Retina (tissue), 1 donor: ENCODE measurements at regions not wholly inside any gene's neighbourhood (a gene's known extent, or its start where the extent isn't known, plus 50 kb on each side); places are given as distances from the start of the nearest gene placed in this dataset.
"Not testable (repeated sequence)": the region's sequence is repeated elsewhere in the genome, so short reads cannot be mapped to it uniquely, and the experiment has no call there.

ENCODE experiments used
- DNase-seq: peaks from one replicate; pipeline ENCODE4 v3.0.0-alpha.2; 2016

DNA sequence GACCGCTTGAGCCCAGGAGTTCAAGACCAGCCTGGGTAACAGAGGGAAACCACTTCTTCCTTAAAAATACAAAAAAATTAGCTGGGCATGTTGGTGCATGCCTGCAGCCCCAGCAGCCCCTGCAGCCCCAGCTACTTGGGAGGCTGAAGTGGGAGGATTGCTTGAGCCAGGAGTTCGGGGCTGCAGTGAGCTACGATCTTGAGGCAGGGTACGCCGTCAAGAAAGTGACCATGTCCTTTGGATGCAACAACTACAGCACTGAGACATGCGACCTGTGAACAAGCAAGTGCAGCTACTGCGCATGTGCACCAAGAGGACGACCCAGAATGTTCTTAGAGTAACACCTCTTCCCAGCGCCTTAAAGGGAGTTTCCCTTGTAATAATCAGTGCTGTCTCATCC, 66.6 kb upstream of the ZNF479 start:
- no peak for DNase-seq

- DNase-seq = no peak
Measured at GRCh38 chr7:57199252-57199651, 67.0 kb upstream of the ZNF479 start.

- DNase-seq = no peak
Measured at GRCh38 chr7:57201021-57201894, 69.0 kb upstream of the ZNF479 start.

- no peak for DNase-seq
Measured at GRCh38 chr7:57201895-57202210, 69.6 kb upstream of the ZNF479 start.

GRCh38 chr7:57202274-57202673, 70.0 kb upstream of the ZNF479 start:
- DNase-seq = no peak

- DNase-seq = no peak
Measured at GRCh38 chr7:57203161-57203791, 71.0 kb upstream of the ZNF479 start.

- DNase-seq = not testable (repeated sequence)
Measured at GRCh38 chr7:57203858-57204257, 71.6 kb upstream of the ZNF479 start.

- no peak for DNase-seq
Measured at GRCh38 chr7:57204411-57204811, 72.2 kb upstream of the ZNF479 start.

GRCh38 chr7:57205000-57205399, 72.8 kb upstream of the ZNF479 start:
- DNase-seq = no peak

DNA sequence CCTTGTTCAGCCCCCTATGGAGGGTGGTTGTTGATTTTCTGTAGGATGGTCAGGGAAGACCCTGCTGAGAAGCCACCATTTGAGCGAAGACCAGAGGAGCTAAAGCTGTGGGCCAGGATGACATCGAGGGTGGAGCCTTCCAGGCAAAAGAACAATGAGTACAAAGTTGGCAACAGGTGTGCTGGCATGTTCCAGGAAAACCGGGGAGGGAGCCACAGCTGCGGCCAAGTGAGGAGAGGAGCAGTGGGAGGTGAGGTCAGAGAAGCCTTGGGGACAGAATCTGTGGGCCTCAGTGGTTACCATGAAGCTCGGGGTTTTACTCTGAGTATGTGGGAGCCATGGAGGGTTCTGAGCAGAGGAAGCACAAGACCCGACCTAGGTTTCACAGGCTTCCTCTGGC, 75.6 kb upstream of the ZNF479 start:
- DNase-seq = no peak

DNA sequence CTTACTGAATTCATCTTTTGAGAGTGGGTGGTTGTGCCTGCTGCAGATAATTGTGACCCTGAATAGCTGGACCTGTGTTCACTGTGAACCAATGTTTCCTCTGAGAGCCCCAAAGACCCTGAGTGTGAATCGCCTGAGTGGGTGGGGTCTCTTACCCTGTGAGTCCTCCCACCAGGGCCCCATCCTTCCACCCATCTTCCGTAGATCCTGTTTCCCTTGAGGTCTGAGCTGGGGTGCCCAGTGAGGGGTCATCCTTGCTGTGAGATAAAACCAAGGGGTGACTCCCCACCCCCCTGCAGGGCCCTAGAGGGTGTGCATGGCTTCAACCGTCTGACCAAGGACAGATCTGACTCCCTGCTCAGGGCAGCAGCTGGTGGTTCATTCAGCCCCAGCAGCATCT, 78.0 kb upstream of the ZNF479 start:
- DNase-seq = no peak

DNA sequence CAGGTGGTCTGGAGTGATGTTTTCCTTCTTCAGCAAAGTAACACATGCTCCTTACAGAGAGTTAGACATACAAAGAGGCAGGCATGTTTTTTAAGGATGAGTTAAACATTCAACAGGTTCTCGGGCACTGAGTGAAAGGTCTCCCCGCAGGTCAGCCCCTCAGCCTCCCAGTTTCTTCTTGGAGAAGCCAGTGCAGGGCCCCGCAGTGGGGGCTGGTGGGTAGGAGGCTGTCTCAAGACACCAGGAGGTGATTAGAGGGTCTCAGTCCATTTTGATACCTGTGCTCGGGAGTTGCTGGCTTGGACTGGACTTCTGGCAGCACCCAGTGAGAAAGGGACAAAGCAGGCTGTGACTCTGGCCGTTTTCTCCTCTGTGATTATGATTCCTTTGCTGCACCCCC, 78.6 kb upstream of the ZNF479 start:
- no peak for DNase-seq

DNA sequence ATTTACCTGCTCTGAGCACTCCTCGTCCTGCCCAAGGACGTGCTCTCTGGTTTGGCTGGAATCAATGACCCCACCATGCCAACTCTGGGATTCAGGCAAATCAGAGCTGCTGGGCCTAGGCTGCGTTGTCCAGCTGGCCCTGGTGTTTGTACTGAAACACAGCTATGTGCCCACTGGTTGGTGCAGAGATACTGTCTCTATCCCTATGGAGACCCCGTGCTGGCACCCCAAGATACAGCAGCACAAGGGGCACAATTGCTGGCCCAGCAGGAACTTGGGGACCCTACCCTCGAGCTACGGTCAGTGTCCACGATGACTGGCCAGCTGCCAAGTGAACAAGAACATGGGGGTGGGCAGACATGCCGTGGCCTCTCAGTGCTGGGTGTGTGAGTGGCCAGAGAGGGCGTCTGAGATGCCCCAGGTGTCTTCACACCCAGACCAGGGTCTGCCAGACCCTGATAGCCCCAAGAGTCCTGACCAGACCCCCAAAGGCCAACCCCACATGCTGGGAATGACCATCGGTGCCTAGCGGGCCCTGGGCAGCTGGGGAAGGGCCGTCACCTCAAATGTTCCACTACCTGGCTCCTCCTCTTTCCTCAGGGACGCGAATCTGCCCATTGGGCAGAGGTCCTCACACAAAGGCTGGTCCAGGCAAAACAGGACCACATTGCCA, 79.3 kb upstream of the ZNF479 start:
- no peak for DNase-seq

GRCh38 chr7:57215423-57215822, 83.2 kb upstream of the ZNF479 start:
- DNase-seq = no peak

DNA sequence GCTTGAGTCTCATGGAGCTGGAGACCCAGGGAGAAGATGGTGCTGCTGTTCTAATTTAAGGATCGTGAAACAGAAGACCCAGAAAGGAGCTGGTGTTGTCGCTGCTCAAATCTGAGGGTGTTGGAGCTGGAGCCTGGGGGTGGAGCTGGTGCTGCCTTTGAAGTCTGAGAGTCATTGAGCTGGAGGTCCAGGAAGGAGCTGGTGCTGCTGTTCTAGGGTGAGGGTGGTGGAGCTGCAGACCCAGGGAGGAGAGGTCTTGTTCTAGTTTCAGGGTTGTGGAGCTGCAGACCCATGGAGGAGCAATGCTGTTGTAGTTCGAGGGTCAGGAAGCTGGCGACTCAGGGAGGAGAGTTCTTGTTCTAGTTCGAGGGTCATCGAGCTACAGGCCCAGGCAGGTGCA, 84.1 kb upstream of the ZNF479 start:
- DNase-seq = peak; percentile 1

- no peak for DNase-seq
Measured at GRCh38 chr7:57218196-57218716, 86.0 kb upstream of the ZNF479 start.

- no peak for DNase-seq
Measured at GRCh38 chr7:57220746-57221145, 88.5 kb upstream of the ZNF479 start.

DNA sequence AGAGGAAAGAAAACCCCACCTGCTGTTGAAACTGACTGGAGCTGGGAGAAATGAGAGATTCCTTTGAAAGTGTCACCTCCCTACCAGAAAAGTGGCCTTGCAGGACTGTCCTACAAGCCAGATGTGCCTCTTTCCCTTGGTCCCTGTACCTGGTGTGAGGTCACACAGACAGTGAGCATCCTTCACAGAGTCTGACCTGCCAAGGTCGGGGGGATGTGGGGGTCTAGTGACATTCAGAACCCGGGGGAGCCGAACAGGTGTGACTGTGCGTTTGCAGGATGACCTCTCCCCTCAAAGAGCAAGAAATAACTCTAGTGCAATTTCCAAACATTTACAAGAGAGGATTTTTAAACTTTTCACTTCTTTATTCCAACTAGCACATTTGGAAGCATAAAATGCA, 93.4 kb upstream of the ZNF479 start:
- DNase-seq = no peak

DNA sequence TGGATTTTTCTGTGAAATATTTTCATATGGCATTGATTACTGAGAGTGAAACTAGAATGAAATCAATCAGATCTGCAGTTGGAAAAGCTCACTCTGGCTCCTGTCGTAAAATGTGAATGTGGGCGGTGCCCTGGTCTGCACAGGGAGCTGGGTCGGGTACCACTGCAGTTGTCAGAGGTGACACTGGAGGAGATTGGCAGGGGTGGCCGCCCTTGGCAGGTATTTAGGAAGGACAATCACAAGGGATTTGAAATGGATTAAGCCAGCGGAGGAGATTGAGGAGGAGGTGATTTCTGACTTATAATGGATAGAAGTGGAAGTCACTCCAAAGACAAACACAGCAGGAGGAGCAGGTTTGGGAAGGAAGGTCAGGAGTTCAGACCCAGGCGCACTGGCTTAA, 109.0 kb upstream of the ZNF479 start:
- not testable (repeated sequence) for DNase-seq

- DNase-seq = not testable (repeated sequence)
Measured at GRCh38 chr7:57243551-57243950, 111.3 kb upstream of the ZNF479 start.

DNA sequence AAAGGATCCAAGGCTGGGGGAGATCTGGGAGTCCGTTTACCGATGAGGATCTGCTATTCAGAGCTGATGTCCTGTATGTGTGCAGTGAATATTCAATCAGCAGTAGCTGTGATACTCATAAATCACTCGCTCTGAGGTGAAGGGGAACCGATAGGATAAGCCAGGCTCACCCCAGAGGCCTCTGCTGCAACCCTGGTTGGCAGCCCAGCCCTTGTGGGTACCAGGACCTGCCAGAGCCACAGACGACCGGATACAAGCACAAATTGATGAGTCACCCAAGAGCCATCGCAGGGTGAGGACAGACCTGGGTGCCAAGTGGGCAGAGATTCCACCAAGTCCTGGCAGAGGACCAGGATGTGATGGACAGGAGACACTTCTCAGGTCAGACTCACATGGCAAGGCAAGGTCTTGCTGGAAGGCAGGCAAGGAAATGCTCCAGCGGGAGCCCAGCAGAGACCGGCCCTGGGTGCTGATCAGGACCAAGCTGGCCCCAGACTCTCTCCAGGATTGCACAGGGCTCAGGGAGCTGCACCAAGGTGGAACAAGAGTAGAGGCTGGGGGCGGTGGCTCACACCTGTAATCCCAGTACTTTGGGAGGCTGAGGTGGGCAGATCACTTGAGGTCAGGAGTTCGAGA, 112.2 kb upstream of the ZNF479 start:
- DNase-seq = not testable (repeated sequence)

GRCh38 chr7:57245206-57245605, 113.0 kb upstream of the ZNF479 start:
- no peak for DNase-seq

GRCh38 chr7:57250801-57251200, 118.6 kb upstream of the ZNF479 start:
- DNase-seq = no peak
